Mucosa of descending colon (tissue), 3 donors: ENCODE measurements at regions not wholly inside any gene's neighbourhood (a gene's known extent, or its start where the extent isn't known, plus 50 kb on each side); places are given as distances from the start of the nearest gene placed in this dataset.
A peak's percentile ranks its signal among the peaks of the same experiment; 100 is the strongest.

Experiments
- ATAC-seq: fragments of 200-7000 bp; cut with Tn5 transposase; one replicate; pipeline ENCODE4 v1.9.1; 2020; ENCODE audit warnings: mild to moderate bottlenecking, moderate library complexity
- DNase-seq, 3 donors: peaks; one replicate each; pipeline ENCODE4 v3.0.0-alpha.2; 2020
- H3K36me3 ChIP-seq: fragments of 200-600 bp; one replicate; pipeline ENCODE4 v1.8.0; 2021; ENCODE audit warnings: low read depth, mild to moderate bottlenecking
- H3K4me1 ChIP-seq: fragments of 200-600 bp; one replicate; pipeline ENCODE4 v1.8.0; 2021; ENCODE audit warnings: low read depth, mild to moderate bottlenecking
- H3K4me3 ChIP-seq: fragments of 200-600 bp; one replicate; pipeline ENCODE4 v1.8.0; 2021; ENCODE audit warnings: mild to moderate bottlenecking
- H3K9me3 ChIP-seq: fragments of 200-600 bp; one replicate; pipeline ENCODE4 v1.8.0; 2021; ENCODE audit warnings: mild to moderate bottlenecking
- CTCF ChIP-seq: fragments of 200-600 bp; IDR thresholded peaks from one replicate; pipeline ENCODE4 v1.8.0; 2022; ENCODE audit warnings: antibody characterized with exemption, mild to moderate bottlenecking
- intact Hi-C, 2 donors: fragments of 100-400 bp; cut with DNase I in 1 of 2; cut with micrococcal nuclease in 1 of 2; formaldehyde crosslinking; loops; one replicate each; pipeline versions ENCODE4 v1.11.0 to v1.11.1; 2022; cut with DNase I, micrococcal nuclease
- donor health status: DM: no; HTN: no; CAD: no; lungs with moderate emphysema.
- donor health status: DM: no; HTN: no; CAD: no.
- donor health status: DM: no; HTN: yes; CAD: no.

DNA sequence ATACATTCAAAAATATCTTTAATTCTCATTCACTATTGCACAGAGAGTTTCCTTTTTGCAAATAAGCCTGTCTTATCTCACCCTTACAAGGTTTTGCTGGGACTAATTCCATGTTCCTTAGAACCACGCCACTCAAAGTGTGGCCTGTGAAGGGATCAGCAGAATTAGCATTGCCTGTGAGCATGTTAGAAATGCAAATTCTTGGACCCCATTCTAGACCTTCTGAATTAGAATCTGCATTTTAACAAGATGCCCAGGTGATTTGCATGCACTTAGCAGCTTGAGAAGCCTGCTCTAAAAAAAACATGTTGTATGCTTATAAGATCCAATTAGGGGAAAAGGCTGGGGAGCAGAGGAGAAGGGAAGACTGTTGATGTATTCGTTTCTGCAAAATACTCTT, 460.0 kb downstream of the NTRK2 start:
- Histone ChIP-seq H3K36me3 (no peaks in the 10 kb centered on the region), H3K4me1 (no peaks in the 10 kb centered on the region), H3K9me3 (no peaks in the 10 kb centered on the region), H3K4me3 (no peak overlapping the region)
- no peak for TF ChIP-seq CTCF
- DNase-seq (no peak), ATAC-seq (no peak)
- intact Hi-C loops = no loop called here

GRCh38 chr9:85118990-85119755, 449.6 kb downstream of the NTRK2 start:
- Histone ChIP-seq H3K36me3 (no peaks in the 10 kb centered on the region), H3K9me3 (no peaks in the 10 kb centered on the region), H3K4me3 (no peak overlapping the region), H3K4me1 (no peaks in the 10 kb centered on the region)
- no peak for TF ChIP-seq CTCF
- ATAC-seq (peak; percentile 38), DNase-seq (no peak)
- intact Hi-C loops = loop anchor here in 1 of 2 donors (5.0 kb wide), 1 partner anchor 77 kb away; no protein-coding TSS in a partner anchor

- ATAC-seq (peak; percentile 92), DNase-seq (peak in 1 of 3 donors; percentile 22)
- Histone ChIP-seq H3K4me1 (no peaks in the 10 kb centered on the region), H3K4me3 (no peak overlapping the region), H3K36me3 (no peaks in the 10 kb centered on the region), H3K9me3 (no peaks in the 10 kb centered on the region)
- intact Hi-C loops = loop anchor here in 1 of 2 donors (5.0 kb wide), 1 partner anchor 76 kb away; no protein-coding TSS in a partner anchor
- TF ChIP-seq CTCF = no peak
These were observed 448.3 kb downstream of the NTRK2 start for GRCh38 chr9:85117831-85118230.

DNA sequence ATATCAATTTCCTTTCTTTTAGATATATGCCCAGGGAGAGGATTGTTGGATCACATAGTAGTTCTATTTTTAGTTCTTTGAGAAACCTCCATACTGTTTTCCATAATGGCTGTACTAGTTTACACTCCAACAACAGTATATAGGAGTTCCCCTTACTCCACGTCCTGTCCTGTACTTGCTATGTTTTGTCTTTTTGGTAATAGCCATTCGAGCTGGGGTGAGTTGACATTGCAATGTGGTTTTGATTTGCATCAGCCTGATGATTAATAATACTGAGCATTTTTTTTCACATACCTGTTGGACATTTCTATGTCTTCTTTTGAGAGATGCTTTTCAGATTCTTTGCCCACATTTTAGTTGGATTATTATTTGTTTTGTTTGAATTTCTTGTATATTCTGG, 445.9 kb downstream of the NTRK2 start:
- ATAC-seq (no peak), DNase-seq (no peak)
- no peaks in the 10 kb centered on the region for H3K36me3 ChIP-seq
- no peak overlapping the region for H3K4me3 ChIP-seq
- H3K9me3 ChIP-seq = no peaks in the 10 kb centered on the region
- intact Hi-C loops = loop anchor here in 1 of 2 donors (5.0 kb wide), 1 partner anchor 73 kb away; no protein-coding TSS in a partner anchor
- no peak for TF ChIP-seq CTCF
- H3K4me1 ChIP-seq = no peaks in the 10 kb centered on the region

DNA sequence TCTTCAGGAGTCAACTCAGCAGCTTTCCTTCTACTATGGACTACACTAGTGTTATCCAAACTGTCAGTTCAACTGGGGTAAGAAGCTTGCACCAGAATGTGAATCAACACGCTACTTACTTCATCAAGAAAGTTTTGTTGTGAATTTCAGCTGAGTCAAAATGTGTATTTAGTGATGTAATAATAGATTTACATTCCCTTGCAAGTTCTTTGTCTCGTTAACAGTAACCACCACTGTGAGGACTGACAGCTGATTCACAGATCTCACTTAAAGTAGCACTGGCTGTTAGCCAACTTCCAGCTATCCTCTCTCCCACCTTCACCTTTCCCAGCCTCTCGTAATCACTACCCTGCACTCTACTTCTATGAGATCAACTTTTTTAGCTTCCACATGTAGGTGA, 445.3 kb downstream of the NTRK2 start:
- no peaks in the 10 kb centered on the region for H3K4me1 ChIP-seq
- TF ChIP-seq CTCF = no peak
- no peaks in the 10 kb centered on the region for H3K9me3 ChIP-seq
- no peak overlapping the region for H3K4me3 ChIP-seq
- DNase-seq = no peak
- intact Hi-C loops = loop anchor here in 1 of 2 donors (5.0 kb wide), 1 partner anchor 72 kb away; no protein-coding TSS in a partner anchor
- no peaks in the 10 kb centered on the region for H3K36me3 ChIP-seq
- ATAC-seq = no peak
